NCI-H446 treated with DMSO at 0.1 percent for 48 hours (cell line): ENCODE measurements at regions not wholly inside any gene's neighbourhood (a gene's known extent, or its start where the extent isn't known, plus 50 kb on each side); places are given as distances from the start of the nearest gene placed in this dataset.

Experiments used
- DNase-seq: peaks from one replicate; lab custom pipeline; 2025; lab: John Stamatoyannopoulos, UW

DNA sequence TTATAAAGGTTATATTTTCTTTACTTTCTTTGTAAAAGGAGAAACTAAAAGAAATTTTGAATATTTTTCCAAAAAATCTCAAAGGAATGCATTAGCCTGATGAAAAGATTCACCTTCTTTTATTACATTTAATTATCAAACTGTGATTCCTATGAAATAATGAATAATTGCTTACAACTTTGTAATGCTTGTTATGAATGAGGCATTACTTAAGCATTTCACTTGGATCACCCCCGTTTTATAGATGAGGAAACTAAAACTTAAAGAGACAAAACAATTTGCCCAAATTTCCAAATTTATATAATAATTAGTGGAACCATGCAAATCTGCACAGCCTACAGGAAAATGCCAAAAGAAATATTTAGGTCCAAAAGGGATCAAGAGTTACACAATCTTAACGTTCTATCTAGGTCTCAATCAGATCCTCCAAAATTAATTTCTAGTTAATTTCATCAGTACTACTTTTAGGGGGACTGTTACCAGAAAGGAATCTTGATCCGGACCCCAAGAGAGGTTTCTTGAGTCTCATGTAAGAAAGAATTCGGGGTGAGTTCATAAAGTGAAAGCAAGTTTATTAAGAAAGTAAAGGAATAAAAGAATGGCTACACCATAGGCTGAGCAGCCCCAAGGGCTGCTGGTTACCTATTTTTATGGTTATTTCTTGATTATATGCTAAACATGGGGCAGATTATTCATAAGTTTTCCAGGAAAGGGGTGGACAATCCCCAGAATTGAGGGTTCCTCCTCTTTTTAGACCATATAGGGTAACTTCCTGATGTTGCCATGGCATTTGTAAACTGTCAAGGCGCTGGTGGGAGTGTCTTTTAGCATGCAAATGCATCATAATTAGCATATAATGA is 288.0 kb downstream of the ADGB start:
- no peak for DNase-seq

GRCh38 chr6:146887447-146888077 is 288.8 kb downstream of the ADGB start:
- DNase-seq, result no peak

GRCh38 chr6:146889303-146889702 is 290.5 kb downstream of the ADGB start:
- no peak for DNase-seq

DNA sequence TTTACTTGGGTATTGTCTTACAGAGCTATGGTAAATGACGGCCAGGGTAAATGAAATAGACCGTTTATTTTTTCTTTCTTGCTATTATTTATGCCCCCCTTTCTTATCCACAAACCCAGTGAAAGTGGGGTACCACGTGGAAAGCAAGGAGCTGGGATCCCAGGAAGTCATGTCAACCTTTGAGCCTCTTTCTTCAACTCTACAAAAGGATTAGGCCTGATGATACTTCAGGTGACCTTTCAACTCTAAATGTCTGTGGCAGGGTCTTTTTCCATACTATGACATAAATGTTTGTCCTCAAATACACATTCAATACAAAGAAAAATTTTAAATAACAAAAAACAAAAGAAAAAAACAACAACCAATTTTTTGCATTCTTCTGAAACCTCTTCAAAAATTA is 291.4 kb downstream of the ADGB start:
- no peak for DNase-seq

- DNase-seq, result no peak
These were observed 292.1 kb downstream of the ADGB start for GRCh38 chr6:146890644-146891434.

- no peak for DNase-seq
These were observed 293.0 kb downstream of the ADGB start for GRCh38 chr6:146891615-146892265.

DNA sequence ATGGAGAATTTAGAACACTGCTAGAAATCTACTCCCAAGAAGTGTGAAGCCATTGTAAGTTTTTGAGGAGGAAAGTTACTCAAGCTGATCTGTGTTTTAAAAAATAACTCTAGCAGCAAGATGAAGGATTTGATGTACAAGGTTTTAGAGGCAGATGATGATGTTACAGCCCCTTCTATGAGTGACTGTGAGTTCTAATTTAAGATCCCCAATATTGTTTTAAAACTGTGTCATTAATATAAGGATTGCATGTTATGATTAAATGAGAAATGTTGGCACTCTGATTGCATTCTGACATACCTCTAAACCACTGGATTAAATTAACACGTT is 293.5 kb downstream of the ADGB start:
- DNase-seq, result no peak

DNA sequence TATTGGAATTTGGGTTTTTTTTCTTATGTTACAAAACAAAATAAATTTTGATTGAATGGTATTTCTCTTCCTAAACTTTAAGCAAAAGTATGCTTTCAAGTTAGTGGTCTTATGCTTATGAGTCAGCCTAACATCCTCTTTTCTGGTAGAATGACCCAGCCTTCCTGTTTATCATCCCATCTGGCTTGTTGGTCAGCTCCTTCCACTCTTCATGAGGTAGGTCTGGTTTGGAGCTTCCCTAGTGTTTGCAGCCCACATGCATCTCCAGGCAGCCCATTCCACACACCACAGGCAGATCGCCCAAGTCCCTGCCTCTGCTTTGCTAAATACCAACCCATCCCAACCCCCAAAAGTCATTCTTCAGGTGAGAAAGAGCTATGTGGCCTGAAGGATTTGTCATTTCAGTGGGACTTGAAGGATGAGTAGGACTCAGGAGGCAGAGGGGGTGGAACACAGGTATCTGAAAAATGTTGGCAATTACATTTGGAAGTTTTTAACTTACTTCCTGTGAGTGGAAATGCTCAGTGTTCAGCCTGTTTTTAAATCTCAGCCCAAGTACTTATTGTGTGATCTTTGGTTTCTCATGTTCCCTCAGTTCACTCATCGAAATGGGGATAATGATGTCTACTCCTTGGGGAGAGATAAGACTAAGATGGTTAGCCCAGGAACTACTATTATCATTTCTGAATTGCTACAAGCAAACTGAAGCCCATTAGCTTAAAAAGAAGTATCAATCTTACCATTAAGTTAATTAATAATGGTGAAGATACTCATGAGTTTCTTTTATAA is 294.0 kb downstream of the ADGB start:
- no peak for DNase-seq

DNA sequence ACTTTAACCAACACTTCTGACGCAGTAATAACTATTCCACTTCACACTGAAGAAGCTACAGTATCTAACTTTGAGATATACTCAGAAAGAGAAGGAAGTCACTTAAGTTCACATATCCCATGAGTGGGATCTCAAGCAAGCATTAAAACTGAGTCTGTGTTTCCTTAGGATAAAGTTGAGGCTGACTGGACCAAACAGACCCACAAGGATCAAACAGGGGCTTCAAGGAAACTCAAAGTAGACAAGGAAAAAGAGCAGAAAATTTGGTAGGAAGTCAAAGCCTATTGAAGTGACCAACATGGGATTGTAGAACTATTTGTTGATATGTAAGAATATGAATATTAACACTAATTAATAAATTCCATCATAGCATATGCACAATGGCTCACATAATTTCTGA is 294.9 kb downstream of the ADGB start:
- no peak for DNase-seq

DNA sequence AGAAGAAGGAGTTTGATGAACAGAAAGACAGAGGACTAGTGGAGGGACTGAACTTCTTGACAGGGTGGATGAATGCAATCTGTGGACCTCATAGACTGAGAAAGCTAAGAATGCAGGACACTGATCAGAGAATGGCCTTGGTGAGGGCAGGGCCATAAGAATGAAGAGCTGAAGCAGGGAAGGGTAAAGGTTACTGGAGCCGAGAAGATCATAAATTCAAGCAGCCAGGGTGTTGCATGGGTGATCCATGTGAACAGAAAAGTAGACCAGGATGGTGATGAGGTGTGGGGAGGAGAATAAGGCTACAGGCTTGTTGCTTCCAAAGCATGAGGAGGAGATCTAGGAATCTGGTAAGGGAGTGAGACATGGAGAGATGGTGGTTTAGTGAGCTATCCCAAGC is 295.9 kb downstream of the ADGB start:
- no peak for DNase-seq

DNA sequence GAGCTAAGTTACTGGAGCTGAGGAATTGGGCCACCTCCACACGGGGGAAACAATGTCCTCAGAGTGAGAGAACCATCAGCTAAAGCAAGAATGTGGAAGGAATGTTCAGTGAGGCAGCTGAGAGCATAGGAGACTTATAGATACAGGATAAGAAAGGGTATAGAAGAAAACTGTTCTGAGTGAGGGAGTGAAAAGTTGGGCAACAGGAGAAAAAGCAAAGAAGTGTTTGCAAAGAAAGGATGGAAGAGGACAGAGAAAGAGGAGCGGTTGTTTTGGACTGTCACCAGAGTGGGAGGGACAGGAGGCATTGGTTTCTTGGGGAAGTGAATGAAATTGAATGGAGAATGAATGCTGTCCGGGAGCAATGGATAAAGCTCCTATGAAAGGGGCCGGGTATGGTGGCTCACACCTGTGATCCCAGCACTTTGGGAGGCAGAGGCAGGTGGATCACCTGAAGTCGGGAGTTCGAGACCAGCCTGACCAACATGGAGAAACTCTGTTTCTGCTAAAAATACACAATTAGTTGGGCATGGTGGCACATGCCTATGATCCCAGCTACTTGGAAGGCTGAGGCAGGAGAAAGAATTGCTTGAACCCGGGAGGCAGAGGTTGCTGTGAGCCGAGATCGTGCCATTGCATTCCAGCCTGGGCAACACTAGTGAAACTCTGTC is 296.5 kb downstream of the ADGB start:
- no peak for DNase-seq

- DNase-seq, result no peak
These were observed 296.9 kb downstream of the ADGB start for GRCh38 chr6:146895772-146896061.

GRCh38 chr6:146896062-146896813 is 297.5 kb downstream of the ADGB start:
- no peak for DNase-seq

DNA sequence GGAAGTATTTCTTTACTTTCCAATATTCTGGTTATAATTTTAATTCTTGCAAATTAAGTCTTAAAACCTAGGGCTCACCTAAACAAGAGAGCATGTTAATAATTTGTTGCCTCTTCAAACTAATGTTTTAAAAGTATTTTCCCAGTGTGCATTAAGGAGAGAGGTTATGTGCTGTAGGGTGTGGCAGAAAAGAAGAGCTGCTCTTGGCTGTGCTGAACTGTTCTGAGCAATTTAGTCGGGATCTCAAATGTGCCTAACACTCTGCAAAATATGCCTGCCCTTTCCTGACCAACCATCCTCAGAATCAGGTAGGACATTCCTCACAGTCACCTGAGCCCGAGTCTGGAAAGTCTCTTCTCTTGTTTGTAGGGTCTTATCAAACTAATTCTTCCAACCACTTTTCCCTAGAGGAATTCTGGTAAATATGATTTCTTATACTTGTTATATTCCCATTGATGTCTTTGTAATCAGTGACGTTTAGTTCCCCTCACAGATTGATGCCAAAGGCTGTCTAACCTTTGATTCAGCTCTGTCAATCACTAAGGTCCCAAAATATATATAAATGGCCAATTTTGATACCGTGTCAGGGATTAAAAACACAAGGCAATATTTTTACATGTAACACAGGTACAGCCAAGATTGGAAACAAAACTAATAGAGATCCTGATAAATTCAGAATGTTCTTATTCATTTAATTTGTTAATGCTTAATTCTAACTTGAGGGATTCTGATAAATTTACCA is 298.4 kb downstream of the ADGB start:
- DNase-seq, result no peak

DNA sequence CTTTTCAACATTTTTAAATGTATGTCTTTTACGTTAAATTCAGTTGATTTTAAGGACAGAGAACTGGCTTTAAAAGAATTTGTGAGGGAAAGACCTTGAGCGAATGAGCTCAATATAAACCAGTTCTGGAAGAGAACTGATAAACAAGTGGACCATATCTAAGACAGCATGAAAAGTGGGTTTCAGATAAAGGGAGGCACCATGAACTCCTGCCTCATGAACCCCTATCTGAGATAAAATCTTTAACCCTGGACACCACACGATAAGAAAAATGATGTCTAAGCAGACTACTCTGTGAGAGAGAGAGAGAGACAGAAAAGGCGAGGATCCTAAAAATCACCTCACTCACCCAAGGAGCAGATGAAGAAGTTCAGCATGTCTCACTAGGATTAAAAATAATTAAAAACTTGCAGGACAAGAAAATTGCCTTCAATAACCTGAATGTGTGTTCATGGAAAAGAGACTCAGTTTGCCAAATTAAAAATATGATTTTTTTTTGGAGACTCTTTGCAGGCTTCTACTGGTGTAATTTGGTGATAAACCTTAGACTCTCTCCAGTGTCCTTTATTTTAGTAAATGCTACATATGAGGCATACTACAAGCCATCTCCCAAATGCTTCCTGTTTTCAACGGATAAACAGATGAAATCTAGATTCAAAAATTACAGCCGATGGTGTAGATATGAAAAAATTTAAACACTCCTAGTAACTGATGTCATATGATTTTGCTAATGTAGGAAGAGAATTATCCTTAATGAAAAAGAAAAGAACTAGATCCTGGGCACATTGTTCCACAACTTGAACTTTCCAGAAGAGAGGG is 299.5 kb downstream of the ADGB start:
- no peak for DNase-seq

- no peak for DNase-seq
These were observed 300.1 kb downstream of the ADGB start for GRCh38 chr6:146898888-146899227.

GRCh38 chr6:146901940-146902816 is 302.0 kb upstream of the STXBP5 start:
- DNase-seq, result no peak

DNA sequence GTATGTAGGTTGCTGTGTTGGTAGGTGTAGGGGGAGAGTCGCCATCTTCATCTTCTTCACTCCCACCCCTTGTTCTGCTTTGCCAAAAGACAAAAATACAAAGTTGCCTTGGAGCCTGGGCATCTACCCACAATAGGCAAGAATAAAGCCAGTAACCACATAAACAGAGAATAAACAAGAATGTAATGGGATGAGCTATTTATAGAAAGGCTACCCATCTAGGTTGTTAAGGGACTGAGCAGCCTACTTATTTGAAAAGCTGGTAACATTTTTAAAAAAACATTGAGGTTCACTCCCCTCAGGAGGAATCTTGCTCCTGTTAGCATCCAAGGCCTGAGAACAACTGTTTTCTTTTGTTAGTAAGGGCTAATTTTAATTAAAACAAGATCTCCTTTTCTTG is 301.4 kb upstream of the STXBP5 start:
- DNase-seq, result no peak
